ENCODE measurements at regions not wholly inside any gene's neighbourhood (a gene's known extent, or its start where the extent isn't known, plus 50 kb on each side); places are given as distances from the start of the nearest gene placed in this dataset.
A peak's percentile ranks its signal among the peaks of the same experiment; 100 is the strongest.

DNA sequence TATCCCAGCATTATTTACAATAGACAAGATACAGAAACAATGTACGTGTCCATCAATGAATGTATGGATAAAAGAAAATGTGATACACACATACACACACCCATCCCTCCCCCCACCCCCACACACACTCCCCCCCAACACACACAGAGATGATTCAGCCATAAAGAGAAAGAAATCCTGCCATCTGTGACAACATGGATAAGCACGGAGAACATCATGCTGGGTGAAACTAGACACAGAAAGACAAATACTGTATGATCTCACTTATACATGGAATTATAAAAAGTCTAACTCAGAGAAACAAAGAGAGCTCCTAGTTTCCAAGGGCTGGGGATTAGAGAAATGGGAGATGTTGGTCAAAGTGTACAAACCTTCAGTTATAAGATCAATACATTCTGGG is 104.8 kb upstream of the LY86 start:
- no peak for DNase-seq

DNA sequence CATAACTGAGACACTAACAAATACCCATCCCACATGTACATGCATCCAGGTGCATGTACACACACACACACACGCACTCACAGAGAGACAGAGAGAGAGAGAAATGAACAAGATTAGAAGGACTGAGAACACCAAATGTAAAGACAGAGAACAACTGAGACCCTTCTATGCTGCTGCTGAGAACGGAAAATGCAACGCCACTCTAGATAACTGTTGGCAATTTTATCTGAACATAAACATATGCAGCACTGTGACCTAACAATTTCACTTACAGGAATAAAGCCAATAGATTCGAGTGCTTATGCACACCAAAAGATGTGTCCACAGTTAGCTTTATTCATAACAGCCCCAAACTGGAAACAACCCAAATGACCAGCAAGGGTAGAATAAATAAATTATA is 103.8 kb upstream of the LY86 start:
- DNase-seq = no peak

DNA sequence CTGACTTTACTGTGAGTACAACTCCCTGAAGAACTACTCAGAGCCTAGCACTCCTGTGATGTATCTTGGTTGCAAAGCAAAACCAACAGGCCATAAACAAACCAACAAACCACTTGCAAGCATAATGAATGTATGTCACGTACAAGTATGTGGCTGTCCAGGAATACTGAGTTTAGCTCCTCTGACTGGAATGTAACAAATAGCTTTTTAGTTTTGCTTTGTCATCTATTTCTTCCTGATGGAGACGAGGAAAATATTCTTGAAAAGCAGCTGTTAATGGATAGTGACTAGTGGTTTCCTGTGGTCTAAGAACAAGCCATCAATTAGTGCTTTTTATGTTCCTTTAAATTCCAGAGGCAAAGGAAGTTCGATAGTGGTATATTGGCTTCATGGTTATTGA is 101.9 kb upstream of the LY86 start:
- DNase-seq = no peak

DNA sequence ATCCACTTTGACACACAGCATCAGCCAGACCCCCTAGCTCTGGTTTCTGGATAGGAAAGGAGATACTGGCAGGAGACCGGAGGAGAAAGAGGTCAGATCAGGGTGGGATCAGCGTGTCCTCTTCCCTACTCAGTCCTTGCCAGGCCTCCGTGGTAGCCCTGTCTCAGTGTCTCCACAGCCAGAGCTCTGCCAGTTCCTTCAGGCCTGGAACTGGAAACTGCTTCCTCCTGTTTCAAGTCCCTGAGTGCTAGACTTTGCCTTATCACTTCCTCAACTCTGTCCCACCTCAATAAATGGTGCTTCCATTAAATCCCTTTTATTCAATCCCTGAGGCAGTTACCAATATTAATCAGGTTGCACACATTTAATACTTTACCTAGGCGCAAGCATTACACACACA is 96.8 kb upstream of the LY86 start:
- no peak for DNase-seq

DNA sequence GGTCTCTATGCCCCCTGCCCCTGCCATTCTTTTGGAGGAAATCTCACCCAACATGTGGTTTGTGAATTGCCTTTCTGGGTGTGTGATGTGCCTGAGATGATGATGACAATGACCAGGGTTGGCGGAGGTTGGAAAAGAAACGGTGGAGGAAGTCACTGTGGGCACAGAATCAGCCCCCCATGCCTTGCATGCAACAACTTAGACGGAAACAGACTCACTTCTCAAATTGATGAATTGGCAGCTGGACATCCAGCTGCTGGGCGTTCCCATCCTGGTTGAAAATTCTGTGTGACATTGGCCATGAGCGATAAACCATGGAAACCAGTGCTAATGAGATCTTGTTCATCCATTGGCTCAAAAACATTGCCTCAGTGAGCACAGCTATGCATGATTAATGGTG is 95.8 kb upstream of the LY86 start:
- no peak for DNase-seq

DNA sequence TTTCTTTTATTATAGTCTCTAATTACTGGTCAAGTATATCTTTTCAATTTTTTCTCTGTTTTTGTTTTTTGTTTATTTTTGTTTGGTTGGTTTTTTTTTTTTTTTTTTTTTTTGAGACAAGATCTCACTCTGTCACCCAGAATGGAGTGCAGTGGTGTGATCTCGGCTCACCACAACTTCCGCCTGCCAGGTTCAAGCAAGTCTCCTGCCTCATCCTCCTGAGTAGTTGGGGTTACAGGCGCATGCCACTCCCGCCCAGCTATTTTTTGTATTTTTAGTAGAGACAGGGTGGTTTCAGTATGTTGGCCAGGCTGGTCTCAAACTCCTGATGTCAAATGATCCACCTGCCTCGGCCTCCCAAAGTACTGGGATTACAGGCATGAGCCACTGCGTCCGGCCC is 94.4 kb upstream of the LY86 start:
- DNase-seq = peak; percentile 35

DNA sequence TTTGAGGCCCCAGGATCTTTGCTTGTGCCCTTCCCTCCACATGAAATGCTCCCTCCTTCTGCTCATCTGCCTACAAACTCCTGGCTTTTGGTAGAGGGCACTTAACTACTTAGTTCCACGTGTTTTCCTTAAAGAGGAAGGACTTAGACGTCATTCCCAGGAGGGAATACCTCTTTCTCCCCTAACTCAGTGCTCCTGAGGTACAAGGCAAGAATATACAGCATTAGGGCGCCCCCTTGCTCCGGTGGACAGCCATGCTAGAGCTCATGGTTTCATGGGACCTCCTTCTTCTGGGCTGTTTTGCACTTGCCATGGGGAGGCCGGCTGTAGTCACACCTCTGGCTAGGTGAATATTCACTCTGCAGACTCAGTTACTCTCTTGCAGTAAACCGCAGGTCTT is 93.8 kb upstream of the LY86 start:
- peak; percentile 40 for DNase-seq

DNA sequence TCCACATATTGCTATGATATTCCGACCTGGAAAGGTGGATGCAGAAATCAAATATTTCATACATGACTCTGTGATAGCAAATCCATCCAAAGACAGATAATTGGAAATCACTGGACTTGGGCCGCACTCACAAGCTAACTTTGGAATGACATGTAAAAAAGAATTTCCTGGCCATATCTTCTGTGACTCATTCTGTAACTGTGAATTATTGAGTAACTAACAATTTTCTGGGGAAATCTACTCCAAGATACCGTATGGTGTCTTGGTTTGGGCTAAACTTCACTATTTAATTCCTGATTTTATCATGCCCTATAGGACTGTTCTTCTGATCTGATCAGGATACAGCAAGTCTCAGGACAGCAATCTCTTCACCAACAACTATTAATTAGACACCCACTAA is 92.7 kb upstream of the LY86 start:
- DNase-seq = no peak

DNA sequence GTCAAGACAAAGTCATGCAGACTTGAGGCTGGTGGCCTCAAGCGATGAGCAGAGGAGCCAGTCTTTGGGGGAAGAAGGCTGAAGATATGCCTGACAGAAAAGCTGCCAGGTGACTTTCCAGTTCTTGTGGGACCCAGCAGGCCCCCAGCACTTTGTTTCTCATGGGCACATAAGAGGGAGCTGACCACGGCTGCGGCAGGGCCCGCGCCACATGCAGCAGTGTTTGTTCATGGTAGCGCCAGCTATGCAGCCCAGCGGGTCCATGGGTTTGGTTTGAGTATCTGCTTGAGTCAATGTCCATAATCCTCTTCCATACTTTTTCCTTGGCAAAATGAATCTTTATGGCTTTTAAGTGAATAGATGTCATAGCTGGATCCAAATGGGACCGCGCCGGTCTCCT is 91.0 kb upstream of the LY86 start:
- DNase-seq = no peak

DNA sequence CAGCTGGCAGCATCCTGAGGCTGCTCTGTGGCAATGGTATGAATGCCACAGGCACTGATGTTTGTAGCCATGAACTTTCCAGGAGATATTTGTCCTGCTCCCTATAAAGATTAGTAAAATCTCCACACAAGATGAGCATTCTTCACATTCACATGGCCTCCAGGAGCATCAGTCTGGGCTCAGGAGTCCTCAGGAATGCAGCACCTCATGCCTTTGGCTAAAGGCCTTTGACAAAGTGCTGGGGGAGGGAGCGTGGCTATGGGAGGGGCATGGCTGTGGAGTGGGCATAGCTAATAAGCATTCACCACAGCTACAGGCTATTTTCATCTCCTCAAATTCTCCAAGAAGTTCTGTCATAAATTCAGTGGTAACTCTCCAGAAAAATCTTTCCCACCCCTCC is 90.5 kb upstream of the LY86 start:
- DNase-seq = no peak

DNA sequence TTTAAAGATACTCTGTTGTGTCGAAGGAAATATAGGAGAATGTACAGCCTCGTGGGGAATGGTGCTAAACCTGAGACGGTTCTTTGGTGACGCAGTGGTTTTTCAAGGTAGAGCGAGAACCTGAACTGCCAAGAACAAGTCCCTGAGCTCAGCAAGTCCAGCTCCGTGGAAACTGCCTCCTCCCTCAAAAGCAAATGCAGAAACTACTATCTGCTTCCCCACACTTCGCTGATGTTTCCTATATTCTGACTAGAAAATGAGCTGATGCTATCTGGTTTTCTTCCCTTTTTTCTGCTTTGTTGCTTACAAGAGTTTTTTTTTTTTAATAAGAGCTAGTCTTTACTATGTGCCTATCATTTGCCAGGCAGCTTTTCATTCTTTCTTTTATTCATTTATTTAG is 85.3 kb upstream of the LY86 start:
- DNase-seq = no peak

DNA sequence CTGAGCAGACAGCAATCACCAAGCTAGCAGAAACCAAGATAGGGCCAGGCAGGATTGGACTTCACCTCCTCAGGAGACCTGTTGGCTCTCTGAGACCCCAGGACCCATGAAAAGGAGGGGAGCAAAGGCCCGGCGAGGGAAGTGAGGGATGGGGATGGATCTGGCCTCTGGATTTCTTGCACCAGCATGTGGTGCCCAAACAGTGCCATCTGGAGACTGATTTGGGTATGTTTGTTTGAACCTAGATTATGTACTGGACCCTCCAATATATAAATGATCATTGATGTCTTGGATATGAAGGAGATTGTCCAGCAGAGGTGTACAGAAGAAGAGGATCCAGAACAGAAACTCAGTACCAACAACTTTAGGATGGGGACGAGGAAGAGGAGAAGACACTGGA is 83.4 kb upstream of the LY86 start:
- no peak for DNase-seq

DNA sequence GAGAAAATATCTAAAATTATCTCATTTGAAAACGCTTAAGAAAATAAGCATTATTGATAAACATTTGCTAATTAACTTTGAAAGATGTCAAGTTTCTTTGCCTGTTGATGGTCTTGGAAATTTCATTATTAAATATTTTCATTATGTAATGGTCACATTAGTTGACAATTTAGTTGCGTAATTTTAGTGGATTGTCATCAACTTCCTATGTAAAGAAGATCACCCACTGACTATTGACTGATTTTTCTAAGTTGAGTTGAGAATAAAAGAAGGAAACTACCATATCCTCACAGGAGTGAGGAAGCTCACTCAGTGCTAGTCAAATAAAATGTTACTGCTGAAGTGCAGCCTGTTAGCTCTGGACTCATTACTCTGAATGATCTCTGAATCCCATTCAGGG is 79.9 kb upstream of the LY86 start:
- no peak for DNase-seq

DNA sequence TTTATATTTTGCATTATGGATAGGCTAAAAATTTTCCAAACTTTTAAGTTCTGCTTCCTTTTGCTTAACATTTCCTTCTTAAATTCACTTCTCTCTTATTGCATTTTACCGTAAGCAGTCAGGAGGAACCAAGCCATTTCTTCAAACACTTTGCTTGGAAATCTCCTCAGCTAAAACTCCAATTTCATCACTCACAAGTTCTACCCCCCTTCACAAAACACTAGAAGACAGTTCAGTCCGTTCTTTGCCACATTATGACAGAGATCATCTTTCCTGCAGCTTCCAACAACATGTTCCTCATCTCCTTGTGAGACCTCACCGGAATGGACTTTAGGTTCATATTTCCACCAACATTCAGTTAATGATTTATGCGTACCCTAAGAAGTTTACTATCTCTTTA is 79.2 kb upstream of the LY86 start:
- DNase-seq = no peak

DNA sequence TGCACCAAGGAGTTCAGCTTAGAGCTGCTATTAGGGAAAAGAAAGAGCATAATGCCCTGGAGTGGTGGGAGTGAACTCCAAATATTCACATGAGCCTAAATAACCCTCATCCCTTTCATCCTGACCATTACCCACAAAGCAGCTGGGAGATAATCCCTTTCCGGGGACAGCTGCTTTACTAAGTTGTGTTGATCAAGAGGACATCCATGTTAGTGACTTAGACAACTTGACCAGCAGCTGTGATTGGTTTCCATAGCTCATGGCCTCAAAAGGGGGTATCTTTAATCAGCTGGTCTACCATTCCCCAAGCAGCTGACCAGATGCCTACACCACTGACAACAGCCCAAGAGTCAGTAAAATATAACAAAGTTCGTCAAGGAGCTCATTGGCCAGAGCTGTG is 75.8 kb upstream of the LY86 start:
- no peak for DNase-seq

DNA sequence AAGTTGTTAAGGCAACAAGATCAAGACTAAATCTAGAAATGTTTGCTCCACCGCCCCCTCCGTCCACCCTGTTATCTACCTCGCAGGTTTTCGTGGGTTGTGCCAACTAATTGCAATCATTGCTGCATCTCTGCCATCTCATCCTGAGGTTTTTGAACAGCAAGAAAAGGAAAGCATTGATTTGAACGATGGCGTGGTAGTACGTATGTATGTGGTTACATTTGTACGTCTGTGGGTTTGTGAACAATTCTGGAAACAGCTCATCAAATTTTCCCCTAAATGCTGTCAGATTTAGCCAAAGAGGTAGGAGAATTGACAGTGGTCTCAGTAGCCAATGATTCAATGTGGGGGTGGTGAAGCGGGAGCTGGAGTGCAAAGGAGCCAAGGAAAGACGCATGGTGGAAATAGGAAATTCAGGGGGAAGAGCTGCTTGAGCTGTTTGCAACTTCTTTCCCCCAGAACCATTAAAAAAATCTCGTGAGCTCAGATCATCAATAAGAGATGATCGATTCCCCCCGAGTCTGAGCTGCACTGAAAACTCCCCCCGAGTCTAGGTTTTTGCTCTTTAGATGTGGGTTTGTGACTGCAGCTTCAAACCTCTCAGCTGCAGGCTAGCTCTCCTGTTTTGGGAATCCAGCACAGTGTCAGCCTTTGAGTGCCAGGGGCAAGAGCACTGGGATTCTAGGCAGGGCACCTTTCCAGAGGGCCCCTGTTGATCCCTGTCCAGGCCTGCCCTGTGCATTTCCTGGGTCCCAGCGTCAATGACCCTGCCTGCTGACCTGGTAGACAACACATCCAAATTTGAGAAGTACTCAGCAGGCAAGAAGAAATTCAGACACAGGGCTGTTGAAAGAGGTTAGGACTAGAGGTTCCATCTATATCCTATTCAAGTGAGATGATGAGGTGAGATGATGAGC is 72.6 kb upstream of the LY86 start:
- DNase-seq = no peak

DNA sequence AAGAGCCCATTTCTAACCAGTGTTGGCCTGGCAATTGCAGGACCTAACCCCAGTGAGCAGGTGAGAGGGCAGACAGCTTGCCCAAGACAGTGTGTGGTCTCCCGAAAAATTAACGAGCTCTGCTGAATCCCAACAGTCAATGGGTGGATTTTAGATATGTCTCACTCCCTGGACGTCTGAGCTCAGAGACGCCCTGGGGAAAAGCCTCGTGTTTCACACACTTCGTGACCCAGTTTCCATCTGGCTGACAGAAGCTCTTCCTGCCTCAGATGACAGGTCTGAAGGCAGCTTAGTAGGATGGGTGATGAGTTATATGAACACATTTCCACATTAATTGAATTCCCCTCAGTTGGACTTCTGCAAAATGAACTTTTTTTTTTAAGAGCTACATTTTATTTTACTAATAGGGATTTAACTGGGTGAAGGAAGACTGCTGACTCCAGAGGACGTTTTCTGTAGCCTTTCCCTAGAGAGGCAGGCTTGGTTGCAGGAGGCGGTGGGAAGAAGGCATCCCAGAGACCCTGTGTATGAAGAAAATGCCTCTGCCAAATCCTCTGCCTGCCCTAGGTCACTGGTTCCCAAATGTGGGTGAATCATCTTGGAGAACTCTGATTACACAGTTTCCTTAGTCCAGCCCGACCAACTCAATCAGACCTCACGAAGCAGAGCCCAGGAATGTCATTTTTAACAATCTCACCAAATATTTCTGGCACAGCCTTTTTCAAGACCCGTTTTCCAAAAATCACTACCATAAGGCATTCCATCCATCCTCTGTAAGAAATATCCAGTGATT is 71.7 kb upstream of the LY86 start:
- no peak for DNase-seq

DNA sequence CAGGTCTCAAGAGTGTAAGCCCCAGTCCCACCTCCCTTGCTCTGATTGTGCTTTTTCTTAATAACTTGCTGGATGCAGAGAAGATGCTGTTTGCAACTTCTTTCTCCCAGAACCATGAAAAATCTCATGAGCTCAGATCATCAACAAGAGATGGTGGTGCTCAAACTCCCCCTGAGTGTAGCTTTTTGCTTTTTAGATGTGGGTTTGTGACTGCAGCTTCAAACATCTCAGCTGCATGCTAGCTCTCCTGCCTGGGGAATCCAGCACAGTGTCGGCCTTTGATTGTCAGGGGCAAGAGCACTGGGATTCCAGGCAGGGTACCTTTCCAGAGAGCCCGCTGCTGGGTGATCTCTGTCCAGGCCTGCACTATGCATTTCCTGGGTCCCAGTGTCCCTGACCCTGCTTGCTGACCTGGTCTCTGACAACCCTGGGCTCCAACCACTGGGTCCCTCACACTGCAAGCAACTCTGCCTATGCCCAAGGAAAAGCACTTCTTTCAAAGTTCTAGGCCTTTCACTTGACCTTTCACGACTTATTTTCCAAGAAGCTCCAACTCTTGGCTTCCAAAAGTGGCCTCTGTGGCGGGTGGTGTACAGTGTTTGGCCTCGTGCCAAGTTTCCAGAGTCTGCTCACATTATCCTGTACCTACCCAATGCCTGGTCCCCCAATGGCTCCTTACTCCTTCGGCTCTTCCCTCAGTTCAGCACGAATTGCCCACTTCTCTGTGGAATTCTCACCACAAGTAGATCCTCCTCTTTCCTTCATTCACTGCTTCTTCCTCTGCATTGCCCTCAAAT is 69.7 kb upstream of the LY86 start:
- DNase-seq = no peak

DNA sequence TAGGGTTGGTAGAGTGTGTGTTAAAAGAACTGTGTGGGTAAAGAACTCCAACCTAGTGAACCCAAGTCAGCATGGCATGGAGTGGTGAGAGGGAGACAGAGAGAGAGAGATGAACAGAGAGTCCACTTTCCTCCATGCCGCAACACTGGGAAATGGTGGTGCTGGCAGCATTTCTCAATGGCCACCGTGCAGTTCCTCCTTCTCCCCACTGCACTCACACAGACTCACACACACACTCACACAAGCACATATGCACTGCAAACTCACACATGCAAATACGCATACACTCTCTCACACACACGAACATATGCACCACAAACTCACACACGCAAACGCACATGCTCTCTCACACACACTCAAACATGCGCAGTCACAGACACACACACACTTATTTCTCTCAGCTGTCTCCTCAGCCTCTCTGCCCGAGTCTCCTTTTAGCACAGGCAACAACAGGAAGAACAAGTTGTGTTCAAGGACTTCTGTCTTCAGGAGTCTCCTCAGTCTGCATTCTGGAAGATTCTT is 66.5 kb upstream of the LY86 start:
- no peak for DNase-seq

DNA sequence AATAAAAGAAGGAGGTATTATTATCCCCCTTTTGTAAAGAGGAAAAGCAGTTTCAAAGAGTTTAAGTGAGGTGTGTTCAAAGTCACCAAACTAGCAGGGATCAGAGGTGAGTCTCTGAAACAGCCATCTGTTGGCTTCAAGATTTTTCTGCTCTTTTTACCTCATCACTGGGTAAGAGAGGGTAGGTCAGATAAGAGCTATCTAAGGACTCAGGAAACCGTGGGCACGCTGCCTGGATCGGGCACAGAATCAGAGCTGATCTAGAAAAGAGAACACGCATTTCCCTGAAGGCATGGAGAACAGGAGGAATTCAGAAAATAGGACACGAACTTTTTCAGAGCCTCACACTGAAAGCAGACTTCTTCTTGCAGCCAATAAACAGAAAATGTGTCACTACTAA is 65.8 kb upstream of the LY86 start:
- no peak for DNase-seq

DNA sequence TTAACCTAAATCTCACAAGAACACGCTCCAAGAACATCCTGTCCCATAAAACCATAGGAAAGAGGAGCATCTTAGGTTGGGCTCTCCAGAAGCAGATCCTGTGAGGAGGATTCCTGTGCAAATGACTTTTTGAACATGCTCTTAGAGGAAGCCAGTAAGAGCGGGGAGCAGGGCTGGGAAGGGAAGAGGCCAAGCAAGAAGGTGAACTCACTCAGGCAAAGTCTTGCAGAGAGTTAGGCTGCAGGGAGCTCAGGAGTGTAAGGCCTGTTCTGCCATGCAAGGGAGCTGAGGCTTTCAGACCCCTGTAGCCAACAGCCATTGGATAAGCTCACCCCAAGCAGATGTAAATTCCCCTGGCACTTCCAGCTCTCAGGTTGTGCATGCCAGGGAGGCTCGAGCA is 63.6 kb upstream of the LY86 start:
- no peak for DNase-seq

DNA sequence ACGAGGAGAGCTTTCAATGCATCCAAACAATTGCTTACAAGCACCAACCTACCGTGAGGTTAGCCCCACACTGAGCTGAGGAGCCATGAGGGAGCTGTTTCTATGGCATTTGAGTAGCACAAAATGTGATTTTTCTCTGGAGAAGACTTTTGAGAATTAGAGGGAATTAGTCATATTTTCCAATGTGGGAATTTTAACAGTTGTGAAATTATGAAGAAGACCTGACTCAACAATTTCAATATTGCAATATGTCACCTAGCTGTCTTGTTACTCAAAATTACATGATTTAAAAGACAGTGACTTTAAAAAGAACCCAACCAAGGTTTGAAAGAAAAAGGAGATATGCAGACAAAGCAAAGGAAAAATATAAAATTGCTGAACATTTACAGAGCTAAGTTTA is 62.6 kb upstream of the LY86 start:
- no peak for DNase-seq

DNA sequence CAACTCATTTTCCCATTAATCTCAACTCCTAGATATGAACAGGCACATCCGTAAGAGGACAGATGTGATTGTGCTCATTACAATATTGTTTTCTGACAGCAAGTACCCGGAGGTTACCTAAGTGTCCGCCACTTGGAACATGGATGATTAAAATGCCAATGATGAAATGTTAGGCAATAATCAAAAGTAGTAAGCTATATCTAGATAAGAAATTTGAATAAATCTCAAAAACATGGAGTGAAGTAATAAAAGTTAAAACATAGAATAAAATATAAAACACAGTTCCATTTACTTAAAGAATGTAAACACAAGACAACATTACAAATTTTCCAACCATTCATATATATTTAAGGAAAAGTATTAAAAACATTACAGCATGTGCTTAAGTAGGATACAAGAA is 59.2 kb upstream of the LY86 start:
- no peak for DNase-seq

Measured in CD4-positive, alpha-beta T cell treated with Interferon gamma for 1 hour (primary cell).